GM10266 (cell line): ENCODE measurements at regions not wholly inside any gene's neighbourhood (a gene's known extent, or its start where the extent isn't known, plus 50 kb on each side); places are given as distances from the start of the nearest gene placed in this dataset.

Experiments used
- DNase-seq: peaks from one replicate; pipeline ENCODE4 v3.0.0; 2012; ENCODE audit errors: extremely low spot score
- CTCF ChIP-seq: IDR thresholded peaks from 2 replicates; pipeline ENCODE4 v1.5.1; 2012; ENCODE audit warnings: mild to moderate bottlenecking, low read depth; ENCODE audit not compliant: control insufficient read depth, insufficient read depth; ENCODE audit errors: missing control alignments

- DNase-seq = no peak
- no peak for TF ChIP-seq CTCF
Measured at GRCh38 chr3:152019508-152019907, 146.1 kb downstream of the SUCNR1 start.

GRCh38 chr3:152021951-152022461 lies 148.6 kb downstream of the SUCNR1 start:
- no peak for DNase-seq
- TF ChIP-seq CTCF = no peak

GRCh38 chr3:152026033-152026556 lies 152.7 kb downstream of the SUCNR1 start:
- TF ChIP-seq CTCF = peak; percentile 11
- no peak for DNase-seq

- no peak for TF ChIP-seq CTCF
- no peak for DNase-seq
Measured at GRCh38 chr3:152030320-152030719, 156.9 kb downstream of the SUCNR1 start.

- no peak for DNase-seq
- TF ChIP-seq CTCF = no peak
Measured at GRCh38 chr3:152031321-152031720, 157.9 kb downstream of the SUCNR1 start.

- DNase-seq = no peak
- TF ChIP-seq CTCF = no peak
Measured at GRCh38 chr3:152037297-152037696, 163.9 kb downstream of the SUCNR1 start.

- no peak for TF ChIP-seq CTCF
- no peak for DNase-seq
Measured at GRCh38 chr3:152037953-152038352, 164.5 kb downstream of the SUCNR1 start.
